ENCODE measurements at regions not wholly inside any gene's neighbourhood (a gene's known extent, or its start where the extent isn't known, plus 50 kb on each side); places are given as distances from the start of the nearest gene placed in this dataset.

DNA sequence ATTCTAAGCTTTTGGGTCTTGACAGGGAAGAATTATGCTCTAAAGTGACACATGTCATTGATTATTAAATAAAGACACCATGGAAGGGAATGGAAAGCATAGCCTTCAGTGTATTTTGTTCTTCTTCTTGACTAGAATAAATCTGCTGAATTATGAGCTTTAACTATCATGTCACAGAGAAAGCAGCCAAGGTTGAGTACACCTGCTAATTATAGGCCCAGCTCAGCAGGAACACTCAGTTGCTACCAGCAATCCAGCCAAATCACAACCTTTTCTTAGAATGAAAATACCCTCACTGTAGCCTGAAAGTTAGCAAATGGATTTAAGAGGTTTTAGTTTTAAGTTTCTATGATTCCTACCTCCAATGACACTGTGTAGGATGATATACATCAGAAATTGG, 225.3 kb upstream of the RHOBTB1 start:
- no peak for TF ChIP-seq POLR2A (IDR thresholded peaks at IDR 0.05)
- TF ChIP-seq, protein P1, sequence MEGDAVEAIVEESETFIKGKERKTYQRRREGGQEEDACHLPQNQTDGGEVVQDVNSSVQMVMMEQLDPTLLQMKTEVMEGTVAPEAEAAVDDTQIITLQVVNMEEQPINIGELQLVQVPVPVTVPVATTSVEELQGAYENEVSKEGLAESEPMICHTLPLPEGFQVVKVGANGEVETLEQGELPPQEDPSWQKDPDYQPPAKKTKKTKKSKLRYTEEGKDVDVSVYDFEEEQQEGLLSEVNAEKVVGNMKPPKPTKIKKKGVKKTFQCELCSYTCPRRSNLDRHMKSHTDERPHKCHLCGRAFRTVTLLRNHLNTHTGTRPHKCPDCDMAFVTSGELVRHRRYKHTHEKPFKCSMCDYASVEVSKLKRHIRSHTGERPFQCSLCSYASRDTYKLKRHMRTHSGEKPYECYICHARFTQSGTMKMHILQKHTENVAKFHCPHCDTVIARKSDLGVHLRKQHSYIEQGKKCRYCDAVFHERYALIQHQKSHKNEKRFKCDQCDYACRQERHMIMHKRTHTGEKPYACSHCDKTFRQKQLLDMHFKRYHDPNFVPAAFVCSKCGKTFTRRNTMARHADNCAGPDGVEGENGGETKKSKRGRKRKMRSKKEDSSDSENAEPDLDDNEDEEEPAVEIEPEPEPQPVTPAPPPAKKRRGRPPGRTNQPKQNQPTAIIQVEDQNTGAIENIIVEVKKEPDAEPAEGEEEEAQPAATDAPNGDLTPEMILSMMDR (IDR thresholded peaks at IDR 0.05) = no peak
